Body of pancreas (tissue), 4 donors: ENCODE measurements at regions not wholly inside any gene's neighbourhood (a gene's known extent, or its start where the extent isn't known, plus 50 kb on each side); places are given as distances from the start of the nearest gene placed in this dataset.

Experiments
- POLR2A ChIP-seq, 3 donors: fragments of 450-650 bp; IDR thresholded peaks; one replicate each; pipeline ENCODE4 v1.6.1; 2016; ENCODE audit warnings: antibody characterized with exemption in 3 of 3, mild to moderate bottlenecking in 2 of 3
- TF ChIP-seq, protein P1 (sequence below), 7 experiments: fragments of 450-650 bp in 4 of 7; fragments of 200-600 bp in 3 of 7; sonication (generic) in 3 of 7; IDR thresholded peaks; one replicate each; pipeline ENCODE4 v1.5.1; 2016 to 2019; ENCODE audit warnings: antibody characterized with exemption in 7 of 7

DNA sequence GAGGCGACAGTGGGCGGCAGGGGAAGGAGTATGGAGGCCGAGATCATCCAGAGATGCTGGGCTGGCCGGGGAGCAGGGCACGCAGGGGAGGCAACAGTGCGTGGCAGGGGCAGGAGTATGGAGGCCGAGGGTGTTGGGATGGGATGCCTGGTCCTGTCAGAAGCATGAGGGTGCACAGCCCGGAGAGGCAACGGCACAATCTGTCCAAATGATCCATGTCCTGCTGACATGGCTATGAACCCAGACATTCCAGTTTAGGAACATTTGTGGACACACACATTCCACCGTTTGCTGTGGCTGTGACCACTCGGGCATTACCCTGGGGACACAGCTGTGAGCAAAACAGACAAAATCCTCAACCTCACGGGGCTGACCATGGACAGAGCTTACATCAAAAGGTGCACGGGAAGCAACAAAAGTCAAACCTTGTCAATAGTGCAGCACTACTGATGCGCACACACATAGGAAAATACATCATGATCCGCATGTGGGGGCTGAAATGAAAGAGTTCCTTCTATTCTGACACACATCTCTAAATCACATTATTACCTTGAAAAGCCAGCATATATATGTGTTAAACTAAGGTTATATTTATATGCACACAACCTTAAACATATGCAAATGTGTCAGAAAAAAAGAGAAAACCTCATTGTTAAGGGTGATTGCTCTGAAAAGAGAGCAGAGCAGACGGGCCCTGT lies 144.0 kb upstream of the GPC1 start:
- TF ChIP-seq, protein P1, sequence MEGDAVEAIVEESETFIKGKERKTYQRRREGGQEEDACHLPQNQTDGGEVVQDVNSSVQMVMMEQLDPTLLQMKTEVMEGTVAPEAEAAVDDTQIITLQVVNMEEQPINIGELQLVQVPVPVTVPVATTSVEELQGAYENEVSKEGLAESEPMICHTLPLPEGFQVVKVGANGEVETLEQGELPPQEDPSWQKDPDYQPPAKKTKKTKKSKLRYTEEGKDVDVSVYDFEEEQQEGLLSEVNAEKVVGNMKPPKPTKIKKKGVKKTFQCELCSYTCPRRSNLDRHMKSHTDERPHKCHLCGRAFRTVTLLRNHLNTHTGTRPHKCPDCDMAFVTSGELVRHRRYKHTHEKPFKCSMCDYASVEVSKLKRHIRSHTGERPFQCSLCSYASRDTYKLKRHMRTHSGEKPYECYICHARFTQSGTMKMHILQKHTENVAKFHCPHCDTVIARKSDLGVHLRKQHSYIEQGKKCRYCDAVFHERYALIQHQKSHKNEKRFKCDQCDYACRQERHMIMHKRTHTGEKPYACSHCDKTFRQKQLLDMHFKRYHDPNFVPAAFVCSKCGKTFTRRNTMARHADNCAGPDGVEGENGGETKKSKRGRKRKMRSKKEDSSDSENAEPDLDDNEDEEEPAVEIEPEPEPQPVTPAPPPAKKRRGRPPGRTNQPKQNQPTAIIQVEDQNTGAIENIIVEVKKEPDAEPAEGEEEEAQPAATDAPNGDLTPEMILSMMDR (IDR thresholded peaks at IDR 0.05): no peak
- TF ChIP-seq POLR2A (IDR thresholded peaks at IDR 0.05): no peak
